Inflammatory macrophage treated with lipopolysaccharide for 1 hour (primary cell): ENCODE measurements at regions not wholly inside any gene's neighbourhood (a gene's known extent, or its start where the extent isn't known, plus 50 kb on each side); places are given as distances from the start of the nearest gene placed in this dataset.

ENCODE experiments used
- DNase-seq, 2 donors: peaks; one replicate each; pipeline ENCODE4 v3.0.0-alpha.2; 2020 to 2022

DNA sequence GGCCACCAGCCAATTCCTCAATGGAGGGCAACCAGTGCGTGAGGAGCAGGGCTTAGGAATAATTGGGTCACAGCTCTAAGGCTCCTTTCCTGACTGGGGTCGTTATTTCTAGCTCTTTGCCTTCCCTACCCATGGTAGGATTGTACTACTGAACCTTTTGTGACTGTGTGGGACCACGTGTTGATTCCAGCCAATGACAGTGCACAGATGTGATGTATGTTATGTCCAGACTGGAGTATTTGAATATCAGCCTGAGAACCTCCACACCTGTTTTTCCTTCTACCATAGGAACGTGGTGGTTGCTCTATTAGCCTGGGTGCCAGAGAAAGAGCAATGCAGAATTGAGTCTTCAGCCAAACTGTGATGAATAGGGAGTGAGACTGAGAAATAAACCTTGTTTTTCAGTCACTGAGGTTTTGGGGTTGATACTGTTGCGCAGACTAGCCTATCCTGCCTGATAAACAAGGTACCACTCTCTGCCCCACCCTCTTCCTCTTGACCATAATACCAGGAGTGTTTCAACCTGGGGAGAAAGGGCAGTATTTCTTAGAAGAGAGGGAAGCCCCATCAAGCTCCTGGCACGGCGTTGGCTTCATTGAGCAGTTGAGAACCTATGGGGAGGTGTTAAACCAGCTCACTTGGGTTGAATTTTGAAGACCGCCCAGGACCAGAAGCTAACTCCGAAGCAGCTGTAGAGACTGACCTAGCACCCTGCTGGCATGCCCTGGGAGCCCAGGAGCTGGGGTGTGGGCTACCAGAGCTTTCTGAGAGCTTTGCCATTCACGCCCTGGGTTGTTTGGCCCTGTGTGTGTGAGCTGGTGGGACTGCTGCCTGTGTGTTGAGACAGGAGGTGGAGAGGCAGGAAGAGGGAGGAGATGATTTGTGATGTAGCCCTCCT, 105.5 kb upstream of the BACH2 start:
- no peak for DNase-seq

- DNase-seq: no peak
Measured at GRCh38 chr6:90399970-90400369, 103.3 kb upstream of the BACH2 start.

GRCh38 chr6:90397929-90398674, 101.5 kb upstream of the BACH2 start:
- DNase-seq: no peak

DNA sequence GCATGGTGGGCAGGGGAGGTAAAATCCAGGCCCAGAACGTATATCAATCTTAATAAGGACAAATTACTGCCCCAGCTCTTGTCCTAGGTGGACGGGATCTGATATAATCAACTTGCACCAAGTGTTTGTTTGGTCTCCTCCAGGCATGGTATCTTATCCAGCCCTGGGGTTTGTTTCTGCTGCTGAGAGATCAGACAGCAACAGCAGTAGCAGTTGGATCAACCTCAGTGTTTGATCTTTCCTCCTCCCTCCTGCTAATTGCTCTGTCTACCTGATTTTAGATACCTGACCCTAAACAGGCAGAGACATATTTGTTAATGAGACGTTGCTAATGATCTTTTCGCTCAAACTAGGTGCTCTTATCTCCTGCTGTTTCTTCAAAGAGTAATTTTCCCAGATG, 100.4 kb upstream of the BACH2 start:
- no peak for DNase-seq

DNA sequence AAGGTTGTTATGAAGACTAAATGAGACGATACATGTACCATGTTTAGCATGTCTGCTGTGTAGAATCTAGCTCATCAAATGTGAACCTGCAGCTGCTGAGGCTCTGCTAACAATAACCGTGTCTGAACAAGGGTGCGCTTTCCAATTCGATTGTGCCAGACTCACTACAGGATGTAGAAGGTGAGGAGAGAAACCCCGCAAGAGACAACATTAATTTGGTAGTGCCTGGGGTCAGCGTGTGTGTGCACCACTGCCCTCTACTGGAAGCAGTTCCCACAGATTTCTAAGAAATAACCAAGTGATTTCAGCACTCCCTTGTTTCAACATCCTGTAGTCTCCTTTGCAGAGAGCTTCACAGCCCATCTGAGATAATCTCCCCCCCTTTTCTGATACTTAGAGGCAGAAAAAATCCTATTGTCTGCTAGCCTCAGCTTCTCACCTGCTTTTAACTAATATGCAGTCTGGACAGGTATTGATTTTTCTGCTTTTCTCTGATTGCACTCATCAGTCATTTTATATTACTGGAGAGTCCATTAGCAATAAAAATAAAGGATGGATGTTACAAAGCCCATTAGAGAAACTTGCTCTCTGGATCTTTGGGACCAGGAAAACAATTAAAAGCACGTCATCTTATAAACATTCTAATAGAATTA, 96.7 kb upstream of the BACH2 start:
- DNase-seq: peak; percentile 68 to 94

- no peak for DNase-seq
Measured at GRCh38 chr6:90390379-90390778, 93.7 kb upstream of the BACH2 start.

DNA sequence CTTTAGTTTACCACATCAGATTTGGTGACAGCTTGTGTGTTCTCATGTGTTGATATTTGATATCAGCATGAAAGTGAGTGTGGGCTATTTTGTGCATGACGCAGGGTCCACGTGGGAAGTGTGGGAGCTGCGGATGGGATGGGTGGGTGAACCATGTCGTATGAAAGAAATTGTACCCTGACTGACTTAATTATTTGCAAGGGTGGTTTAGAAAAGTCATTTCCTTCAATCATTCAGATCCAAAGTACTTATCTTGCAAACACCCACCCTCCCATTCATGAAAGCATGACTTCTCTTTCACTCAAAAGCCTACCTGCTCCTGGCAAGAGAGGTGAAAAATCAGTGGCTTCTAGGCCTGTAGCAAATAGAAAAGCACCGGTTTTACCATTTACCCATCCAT, 91.8 kb upstream of the BACH2 start:
- no peak for DNase-seq

DNA sequence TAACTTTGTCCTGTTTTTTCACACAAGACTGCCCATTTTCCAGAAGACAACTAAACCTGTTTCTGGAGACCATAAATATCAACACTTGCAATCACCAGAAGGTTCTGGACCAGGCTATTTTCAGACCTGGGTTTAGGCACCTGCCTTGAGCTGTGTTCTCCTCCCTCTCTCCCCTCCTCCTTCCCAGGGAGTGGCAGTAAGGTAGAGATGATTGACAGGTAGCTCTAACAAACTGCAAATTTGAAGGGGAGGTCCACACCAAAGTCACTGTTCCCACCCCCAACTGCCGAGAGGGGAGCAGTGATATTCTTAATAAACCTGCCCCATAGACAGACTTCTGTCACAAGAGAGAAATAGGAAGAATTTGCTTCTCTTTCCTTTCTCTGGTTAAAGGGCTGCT, 91.2 kb upstream of the BACH2 start:
- no peak for DNase-seq

DNA sequence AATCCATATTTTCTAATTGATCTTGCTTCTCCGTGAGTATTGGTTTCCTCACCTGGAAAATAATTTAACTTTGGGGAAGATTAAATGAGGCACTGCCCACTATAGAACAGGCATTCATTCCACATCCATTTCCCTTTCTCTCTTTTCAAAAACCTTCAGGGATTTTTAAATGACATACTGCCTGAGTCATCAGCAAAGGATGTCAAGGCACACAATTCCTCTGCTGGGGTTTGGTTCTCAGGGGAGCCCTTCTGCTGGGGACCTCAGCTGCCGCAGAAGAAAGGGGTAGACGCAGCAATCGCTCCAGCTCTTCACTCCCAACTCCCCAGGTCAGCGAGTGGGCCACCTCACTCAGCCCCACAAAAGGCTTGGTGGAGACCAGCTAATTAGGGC, 90.7 kb upstream of the BACH2 start:
- DNase-seq: no peak

DNA sequence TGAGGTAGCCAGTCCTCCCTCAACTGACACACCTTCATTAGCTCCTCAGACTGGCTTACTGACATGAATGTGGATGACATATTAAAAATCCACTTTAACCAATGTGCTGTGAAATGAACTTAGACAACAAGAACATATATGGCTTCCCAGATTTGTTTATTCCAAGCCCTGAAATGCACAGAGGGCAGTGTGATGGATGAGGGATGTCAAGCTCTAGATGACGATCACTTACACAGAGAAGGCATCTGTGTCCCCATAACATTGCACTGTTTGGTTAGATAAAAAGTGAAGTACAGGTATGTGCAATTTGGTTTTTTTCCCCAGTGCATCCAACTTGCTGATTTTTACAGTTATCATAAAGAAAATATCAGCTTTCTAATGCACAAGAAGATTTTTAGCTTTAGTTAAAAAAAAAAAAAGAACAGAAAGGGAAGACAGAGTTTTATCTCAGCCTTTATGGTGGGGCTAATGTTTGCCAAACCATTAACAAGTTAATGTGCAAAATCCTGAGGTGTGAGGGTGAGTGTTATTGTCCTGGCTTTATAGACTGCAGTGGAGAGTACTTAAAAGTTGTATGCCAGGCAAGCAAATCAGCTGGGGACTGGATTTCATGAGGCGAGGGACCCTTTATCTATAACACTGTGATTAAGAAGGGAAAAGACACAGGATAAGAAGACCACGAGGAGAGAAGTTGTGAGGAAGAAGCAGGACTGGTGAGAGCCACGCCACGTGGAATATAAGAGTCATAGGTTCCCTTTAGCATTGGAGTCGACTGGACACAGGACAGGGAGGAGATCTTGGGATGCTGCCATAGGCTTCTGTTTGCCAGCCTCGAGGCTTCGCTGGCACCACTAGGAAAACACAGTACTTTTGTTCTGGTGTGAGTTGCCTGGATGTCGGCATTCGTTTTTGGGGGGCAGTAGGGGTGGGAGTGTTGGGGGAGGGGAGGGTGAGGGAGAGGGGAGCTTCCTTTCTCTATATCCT, 90.0 kb upstream of the BACH2 start:
- DNase-seq: no peak

- DNase-seq: no peak
Measured at GRCh38 chr6:90385759-90386313, 89.2 kb upstream of the BACH2 start.

DNA sequence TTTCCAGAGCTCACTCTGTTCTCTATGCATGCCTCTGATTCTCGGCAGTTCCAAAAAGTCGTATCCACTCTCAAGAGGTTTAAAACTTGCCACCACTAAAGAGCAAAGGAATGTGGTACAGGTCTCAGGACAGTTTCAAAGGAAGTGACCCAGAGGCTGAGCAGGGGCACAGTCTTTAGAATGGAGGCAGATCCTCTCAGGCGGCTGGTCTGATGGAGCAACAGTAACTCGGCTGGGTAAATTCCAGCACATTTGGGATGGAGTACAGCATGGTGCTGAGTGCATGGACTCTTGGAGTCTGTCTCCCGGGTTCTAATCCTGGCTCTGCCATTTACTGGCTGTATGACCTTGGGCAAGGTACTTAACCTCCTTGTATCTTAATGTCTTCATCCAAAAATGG, 88.1 kb upstream of the BACH2 start:
- DNase-seq: no peak

- DNase-seq: peak; percentile 45 to 58
Measured at GRCh38 chr6:90383196-90383822, 86.7 kb upstream of the BACH2 start.

GRCh38 chr6:90382760-90383159, 86.1 kb upstream of the BACH2 start:
- DNase-seq: no peak

- peak; percentile 70 to 75 for DNase-seq
Measured at GRCh38 chr6:90375681-90376439, 79.2 kb upstream of the BACH2 start.

DNA sequence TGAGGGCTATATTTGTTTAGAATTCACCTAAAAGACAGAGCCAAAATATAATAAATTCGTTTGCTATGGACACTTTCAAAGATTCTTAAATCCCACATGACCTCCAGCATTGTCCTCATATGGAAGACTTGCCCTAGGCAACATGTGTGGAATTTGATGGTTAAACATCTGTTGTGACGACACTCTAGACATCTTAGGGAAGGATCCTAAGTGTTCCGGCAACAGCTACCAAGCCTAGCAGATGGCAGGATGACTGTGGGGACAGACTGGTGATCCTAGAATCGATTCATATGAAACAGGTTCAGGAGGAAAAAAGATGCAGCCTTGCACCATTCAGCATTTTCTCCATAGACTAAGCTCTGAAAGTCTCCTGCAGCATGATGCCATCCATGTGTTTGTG, 77.6 kb upstream of the BACH2 start:
- DNase-seq: no peak

- no peak for DNase-seq
Measured at GRCh38 chr6:90372885-90373284, 76.2 kb upstream of the BACH2 start.

- DNase-seq: no peak
Measured at GRCh38 chr6:90372450-90372849, 75.8 kb upstream of the BACH2 start.

DNA sequence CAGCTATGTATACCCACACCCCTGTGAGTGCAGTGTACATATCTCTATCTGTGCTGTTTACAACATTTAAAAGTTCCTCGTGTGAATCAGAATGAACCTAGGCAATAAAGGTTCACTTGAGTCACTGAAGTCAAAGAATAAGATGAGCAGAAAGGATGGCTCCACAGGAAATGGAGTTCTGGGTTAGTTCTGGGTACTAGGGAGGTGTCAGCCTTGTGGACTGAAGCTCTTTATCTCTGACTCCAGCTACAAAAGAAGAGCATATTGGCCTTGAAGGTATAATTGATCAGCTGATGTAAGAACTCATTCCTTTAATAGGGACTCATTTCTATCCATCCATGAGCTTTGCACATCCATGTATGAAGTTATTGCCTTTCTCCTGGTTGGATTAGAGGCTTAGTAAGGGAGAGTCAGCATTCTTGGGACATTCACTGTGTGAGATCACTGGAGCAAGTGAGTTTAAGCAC, 73.9 kb upstream of the BACH2 start:
- no peak for DNase-seq

DNA sequence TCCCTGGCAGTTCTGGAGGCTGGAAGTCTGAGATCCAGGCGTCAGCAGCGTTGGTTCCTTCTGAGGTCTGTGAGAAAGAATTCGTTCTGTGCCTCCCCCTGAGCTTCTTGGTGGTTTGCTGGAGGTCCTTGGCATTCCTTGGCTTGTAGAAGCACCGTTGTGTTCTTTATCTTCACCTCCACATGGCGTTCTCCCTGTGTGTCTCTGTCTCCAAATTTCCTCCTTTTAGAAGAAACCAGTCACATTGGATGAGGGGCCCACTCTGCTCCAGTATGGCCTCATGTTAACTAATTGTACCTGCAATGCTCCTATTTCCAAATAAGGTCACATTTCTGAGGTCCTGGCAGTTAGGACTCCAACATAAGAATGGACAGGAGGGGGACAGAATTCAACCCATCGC, 73.0 kb upstream of the BACH2 start:
- DNase-seq: no peak

GRCh38 chr6:90369024-90369519, 72.4 kb upstream of the BACH2 start:
- peak; percentile 75 to 85 for DNase-seq
